H54 (cell line): ENCODE measurements at regions not wholly inside any gene's neighbourhood (a gene's known extent, or its start where the extent isn't known, plus 50 kb on each side); places are given as distances from the start of the nearest gene placed in this dataset.

Experiments
- DNase-seq: peaks from one replicate; pipeline ENCODE4 v3.0.0; 2011; ENCODE audit warnings: low spot score, mixed read lengths; ENCODE audit not compliant: insufficient read length
- FAIRE-seq: peaks from 3 replicates; lab custom pipeline; 2011; peaks lifted over from hg19 to GRCh38; lab: Jason Lieb, UNC
- POLR2A ChIP-seq: IDR thresholded peaks from 2 replicates; pipeline ENCODE4 v1.6.1; 2011; ENCODE audit warnings: low read depth, mild to moderate bottlenecking, low read length

GRCh38 chr18:11553098-11553940 is 56.1 kb upstream of the SLC35G4 start:
- peak; percentile 58 for FAIRE-seq
- TF ChIP-seq POLR2A: no peak
- DNase-seq: peak; percentile 47

- no peak for TF ChIP-seq POLR2A
- FAIRE-seq: no peak
- DNase-seq: no peak
These were observed 60.4 kb upstream of the SLC35G4 start for GRCh38 chr18:11548916-11549551.

GRCh38 chr18:11548396-11548795 is 61.0 kb upstream of the SLC35G4 start:
- TF ChIP-seq POLR2A: no peak
- FAIRE-seq: no peak
- no peak for DNase-seq

- DNase-seq: no peak
- TF ChIP-seq POLR2A: no peak
- FAIRE-seq: no peak
These were observed 65.2 kb upstream of the SLC35G4 start for GRCh38 chr18:11544060-11544633.

GRCh38 chr18:11541179-11541578 is 68.2 kb upstream of the SLC35G4 start:
- DNase-seq (no peak), FAIRE-seq (no peak)
- no peak for TF ChIP-seq POLR2A

- TF ChIP-seq POLR2A: no peak
- FAIRE-seq: no peak
- DNase-seq: no peak
These were observed 75.4 kb upstream of the SLC35G4 start for GRCh38 chr18:11533942-11534496.

- no peak for TF ChIP-seq POLR2A
- DNase-seq (no peak), FAIRE-seq (no peak)
These were observed 75.9 kb upstream of the SLC35G4 start for GRCh38 chr18:11533513-11533890.

- TF ChIP-seq POLR2A: no peak
- FAIRE-seq (no peak), DNase-seq (no peak)
These were observed 76.5 kb upstream of the SLC35G4 start for GRCh38 chr18:11532758-11533512.

GRCh38 chr18:11529081-11529480 is 80.3 kb upstream of the SLC35G4 start:
- DNase-seq (no peak), FAIRE-seq (no peak)
- TF ChIP-seq POLR2A: no peak

- no peak for FAIRE-seq
- TF ChIP-seq POLR2A: no peak
These were observed 82.7 kb upstream of the SLC35G4 start for GRCh38 chr18:11526675-11527074.

GRCh38 chr18:11523804-11524203 is 85.6 kb upstream of the SLC35G4 start:
- DNase-seq (no peak), FAIRE-seq (no peak)
- TF ChIP-seq POLR2A: no peak

More at GRCh38 chr18:11526675-11527074, 82.7 kb upstream of the SLC35G4 start:
- DNase-seq: no peak

- no peak for TF ChIP-seq POLR2A
- DNase-seq (no peak), FAIRE-seq (no peak)
These were observed 86.4 kb upstream of the SLC35G4 start for GRCh38 chr18:11522992-11523391.

GRCh38 chr18:11521853-11522252 is 87.5 kb upstream of the SLC35G4 start:
- no peak for TF ChIP-seq POLR2A
- no peak for DNase-seq
- FAIRE-seq: no peak
